Colonic mucosa (tissue), 4 donors: ENCODE measurements at regions not wholly inside any gene's neighbourhood (a gene's known extent, or its start where the extent isn't known, plus 50 kb on each side); places are given as distances from the start of the nearest gene placed in this dataset.

Source experiments
- DNase-seq: peaks from one replicate; pipeline ENCODE4 v3.0.0-alpha.2; 2020
- H3K27ac ChIP-seq: fragments of 200-600 bp; one replicate; pipeline ENCODE4 v1.8.0; 2021
- H3K27me3 ChIP-seq: fragments of 200-600 bp; one replicate; pipeline ENCODE4 v1.8.0; 2021
- H3K36me3 ChIP-seq: fragments of 200-600 bp; one replicate; pipeline ENCODE4 v1.8.0; 2021
- H3K4me1 ChIP-seq: fragments of 200-600 bp; one replicate; pipeline ENCODE4 v1.8.0; 2021; ENCODE audit warnings: mild to moderate bottlenecking
- H3K4me3 ChIP-seq: fragments of 200-600 bp; one replicate; pipeline ENCODE4 v1.8.0; 2021
- H3K9ac ChIP-seq, 2 donors: one replicate each; pipeline ENCODE4 v1.7.0; 2013; ENCODE audit warnings: control low read depth in 2 of 2, low read depth in 2 of 2, low read length in 2 of 2
- H3K9me3 ChIP-seq: fragments of 200-600 bp; one replicate; pipeline ENCODE4 v1.8.0; 2021
- intact Hi-C: fragments of 100-400 bp; cut with DNase I; formaldehyde crosslinking; loops from one replicate; pipeline ENCODE4 v1.14.1; 2022
- TF ChIP-seq, protein P1 (sequence below): fragments of 200-600 bp; IDR thresholded peaks from one replicate; pipeline ENCODE4 v1.8.0; 2022; ENCODE audit warnings: antibody characterized with exemption, mild to moderate bottlenecking
- donor health status: healthy.
- donor health status: DM: no; HTN: no; CAD: no.
- donor health status: DM: no; HTN: no; CAD: no.

DNA sequence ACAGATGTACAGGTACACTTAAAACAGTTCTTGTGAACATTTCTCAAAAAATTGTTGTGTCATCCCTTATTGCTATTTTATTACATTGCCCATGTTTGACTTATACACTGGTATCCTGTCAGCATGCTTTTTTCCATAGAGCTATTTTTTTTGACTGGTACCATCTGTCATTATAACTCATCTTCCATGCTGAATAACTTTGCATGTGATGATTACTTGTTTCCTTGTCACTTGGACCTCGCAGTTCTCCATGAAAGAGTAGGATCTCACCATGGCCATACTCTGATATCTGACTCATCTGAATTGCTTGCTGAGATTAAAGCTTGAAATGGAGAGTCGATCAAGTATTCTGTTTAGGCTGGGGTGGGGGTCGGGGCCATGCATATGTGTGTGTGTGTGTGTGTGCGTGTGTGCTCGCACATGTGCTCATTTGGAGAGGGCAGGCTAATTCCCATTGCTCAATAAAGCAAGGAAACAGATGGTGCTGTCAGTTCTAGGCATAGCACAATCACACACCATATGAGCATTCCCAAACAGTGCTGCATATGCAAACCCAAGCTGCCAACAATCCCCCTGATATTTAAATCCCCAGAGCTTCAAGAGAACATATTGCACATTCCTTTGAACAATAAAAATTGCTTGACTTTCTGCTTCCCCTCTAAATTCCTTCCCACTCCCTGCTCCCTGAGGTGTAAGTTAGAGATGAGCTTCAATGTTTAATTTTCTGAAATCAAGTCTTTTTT is 62.9 kb downstream of the NHLRC3 start:
- intact Hi-C loops: no loop called here

DNA sequence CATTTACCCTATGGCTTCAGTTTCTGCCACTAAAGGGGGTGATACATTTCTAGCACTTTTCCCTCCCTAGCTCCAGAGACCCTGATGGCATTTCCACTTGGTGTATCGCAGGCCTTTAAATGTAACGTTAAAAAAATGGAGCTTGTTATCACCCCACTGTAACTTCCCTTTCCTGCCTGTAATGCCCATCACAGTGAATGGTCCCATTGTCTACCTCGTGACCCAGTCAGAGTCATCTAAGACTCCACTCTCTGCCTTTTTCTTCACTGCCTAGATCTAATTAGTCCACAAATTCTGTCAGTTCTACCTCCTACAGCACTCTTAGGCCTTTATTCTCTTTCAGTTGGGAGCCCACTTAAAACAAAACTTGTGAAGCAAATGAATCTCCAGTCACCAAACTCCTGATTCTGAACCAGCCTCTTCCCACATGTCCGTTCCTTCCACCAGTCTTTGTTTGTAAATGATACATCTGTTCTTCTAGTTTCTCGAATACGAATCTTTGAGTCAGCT is 64.8 kb downstream of the NHLRC3 start:
- no peak for DNase-seq
- H3K27ac ChIP-seq: no peak overlapping the region
- no peaks in the 10 kb centered on the region for H3K9me3 ChIP-seq
- TF ChIP-seq, protein P1, sequence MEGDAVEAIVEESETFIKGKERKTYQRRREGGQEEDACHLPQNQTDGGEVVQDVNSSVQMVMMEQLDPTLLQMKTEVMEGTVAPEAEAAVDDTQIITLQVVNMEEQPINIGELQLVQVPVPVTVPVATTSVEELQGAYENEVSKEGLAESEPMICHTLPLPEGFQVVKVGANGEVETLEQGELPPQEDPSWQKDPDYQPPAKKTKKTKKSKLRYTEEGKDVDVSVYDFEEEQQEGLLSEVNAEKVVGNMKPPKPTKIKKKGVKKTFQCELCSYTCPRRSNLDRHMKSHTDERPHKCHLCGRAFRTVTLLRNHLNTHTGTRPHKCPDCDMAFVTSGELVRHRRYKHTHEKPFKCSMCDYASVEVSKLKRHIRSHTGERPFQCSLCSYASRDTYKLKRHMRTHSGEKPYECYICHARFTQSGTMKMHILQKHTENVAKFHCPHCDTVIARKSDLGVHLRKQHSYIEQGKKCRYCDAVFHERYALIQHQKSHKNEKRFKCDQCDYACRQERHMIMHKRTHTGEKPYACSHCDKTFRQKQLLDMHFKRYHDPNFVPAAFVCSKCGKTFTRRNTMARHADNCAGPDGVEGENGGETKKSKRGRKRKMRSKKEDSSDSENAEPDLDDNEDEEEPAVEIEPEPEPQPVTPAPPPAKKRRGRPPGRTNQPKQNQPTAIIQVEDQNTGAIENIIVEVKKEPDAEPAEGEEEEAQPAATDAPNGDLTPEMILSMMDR: no peak
- H3K4me3 ChIP-seq: no peak overlapping the region
- no peaks in the 10 kb centered on the region for H3K36me3 ChIP-seq
- H3K27me3 ChIP-seq: no peaks in the 10 kb centered on the region
- intact Hi-C loops: no loop called here
- H3K9ac ChIP-seq: no peak overlapping the region
- no peaks in the 10 kb centered on the region for H3K4me1 ChIP-seq

More for the DNA sequence above, 62.9 kb downstream of the NHLRC3 start:
- H3K27me3 ChIP-seq: no peaks in the 10 kb centered on the region
- no peak overlapping the region for H3K4me3 ChIP-seq
- no peaks in the 10 kb centered on the region for H3K9me3 ChIP-seq
- DNase-seq: no peak
- no peak overlapping the region for H3K9ac ChIP-seq
- no peaks in the 10 kb centered on the region for H3K4me1 ChIP-seq
- H3K27ac ChIP-seq: no peak overlapping the region
- TF ChIP-seq, protein P1: no peak
- no peaks in the 10 kb centered on the region for H3K36me3 ChIP-seq

DNA sequence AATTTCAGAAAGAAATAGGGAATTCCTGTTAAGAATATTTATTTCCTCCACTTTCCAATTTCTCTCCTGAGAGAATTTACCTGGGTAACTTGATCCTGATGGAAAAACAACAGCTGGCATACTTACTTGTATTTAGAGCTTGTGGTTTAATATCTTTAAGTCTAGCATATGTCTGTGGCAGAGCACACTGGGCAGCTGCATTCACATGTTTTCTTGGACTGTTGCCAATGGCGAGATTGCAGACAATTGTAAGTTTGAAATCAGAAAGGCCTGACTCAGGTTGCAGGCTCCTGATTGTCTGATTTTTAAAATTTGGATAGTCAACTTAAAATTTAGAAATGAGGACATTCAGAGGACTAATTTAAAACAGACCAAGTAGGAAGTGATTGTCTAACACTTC is 66.9 kb downstream of the NHLRC3 start:
- H3K9ac ChIP-seq: no peak overlapping the region
- TF ChIP-seq, protein P1: no peak
- no peaks in the 10 kb centered on the region for H3K27me3 ChIP-seq
- peak; percentile 25 for DNase-seq
- H3K4me3 ChIP-seq: no peak overlapping the region
- no peaks in the 10 kb centered on the region for H3K9me3 ChIP-seq
- intact Hi-C loops: no loop called here
- H3K36me3 ChIP-seq: no peaks in the 10 kb centered on the region
- H3K27ac ChIP-seq: no peak overlapping the region
- H3K4me1 ChIP-seq: no peaks in the 10 kb centered on the region

GRCh38 chr13:39106216-39107005 is 68.2 kb downstream of the NHLRC3 start:
- Histone ChIP-seq H3K4me1 (no peaks in the 10 kb centered on the region), H3K9ac (no peak overlapping the region), H3K36me3 (no peaks in the 10 kb centered on the region), H3K4me3 (no peak overlapping the region), H3K27me3 (no peaks in the 10 kb centered on the region), H3K9me3 (no peaks in the 10 kb centered on the region), H3K27ac (no peak overlapping the region)
- DNase-seq: peak; percentile 39
- intact Hi-C loops: no loop called here
- TF ChIP-seq, protein P1: no peak

GRCh38 chr13:39107561-39107960 is 69.3 kb downstream of the NHLRC3 start:
- no peaks in the 10 kb centered on the region for H3K4me1 ChIP-seq
- H3K27ac ChIP-seq: no peak overlapping the region
- H3K9me3 ChIP-seq: no peaks in the 10 kb centered on the region
- no peak for DNase-seq
- intact Hi-C loops: no loop called here
- H3K9ac ChIP-seq: no peak overlapping the region
- no peaks in the 10 kb centered on the region for H3K27me3 ChIP-seq
- no peaks in the 10 kb centered on the region for H3K36me3 ChIP-seq
- no peak overlapping the region for H3K4me3 ChIP-seq
- TF ChIP-seq, protein P1: no peak
